ENCODE measurements at regions not wholly inside any gene's neighbourhood (a gene's known extent, or its start where the extent isn't known, plus 50 kb on each side); places are given as distances from the start of the nearest gene placed in this dataset.

GRCh38 chrX:98605941-98606340 lies 1722.2 kb downstream of the RPA4 start:
- DNase-seq (ENCODE audit: low spot score) = no peak

GRCh38 chrX:98607739-98608138 lies 1724.0 kb downstream of the RPA4 start:
- no peak for DNase-seq (ENCODE audit: low spot score)

GRCh38 chrX:98627645-98628044 lies 1743.9 kb downstream of the RPA4 start:
- DNase-seq (ENCODE audit: low spot score) = no peak

GRCh38 chrX:98637451-98637850 lies 1753.7 kb downstream of the RPA4 start:
- DNase-seq (ENCODE audit: low spot score) = no peak

- DNase-seq (ENCODE audit: low spot score) = no peak
Observed at GRCh38 chrX:98646351-98646750, 1762.6 kb downstream of the RPA4 start.

GRCh38 chrX:98654565-98654964 lies 1755.5 kb downstream of the PCDH19 start:
- no peak for DNase-seq (ENCODE audit: low spot score)

Data from putamen (tissue), 1 donor.